Fibroblast of lung (primary cell): ENCODE measurements at regions not wholly inside any gene's neighbourhood (a gene's known extent, or its start where the extent isn't known, plus 50 kb on each side); places are given as distances from the start of the nearest gene placed in this dataset.

Experiments used
- DNase-seq, 2 donors: peaks; one replicate each; pipeline versions ENCODE4 v3.0.0 to v3.0.0-alpha.2; 2010; ENCODE audit warnings: low read depth in 2 of 2
- H2AFZ ChIP-seq: 2 replicates; pipeline ENCODE4 v1.5.1; 2012; ENCODE audit warnings: low read length, control low read depth, inconsistent platforms
- H3K27ac ChIP-seq: 2 replicates; pipeline ENCODE4 v1.5.1; 2011; ENCODE audit warnings: low read length, control low read depth; ENCODE audit not compliant: insufficient read depth
- H3K27me3 ChIP-seq: 2 replicates; pipeline ENCODE4 v1.5.1; 2011; ENCODE audit warnings: mild to moderate bottlenecking, low read length; ENCODE audit not compliant: control insufficient read depth, insufficient read depth
- H3K36me3 ChIP-seq: 2 replicates; pipeline ENCODE4 v1.5.1; 2011; ENCODE audit warnings: low read length; ENCODE audit not compliant: control insufficient read depth, insufficient read depth
- H3K4me1 ChIP-seq: 2 replicates; pipeline ENCODE4 v1.5.1; 2011; ENCODE audit warnings: low read length; ENCODE audit not compliant: control insufficient read depth, insufficient read depth; ENCODE audit errors: extremely low read depth
- H3K4me2 ChIP-seq: 2 replicates; pipeline ENCODE4 v1.5.1; 2011; ENCODE audit warnings: low read length, control low read depth; ENCODE audit not compliant: insufficient read depth; ENCODE audit errors: extremely low read depth
- H3K4me3 ChIP-seq, 4 experiments: fragments of 200-600 bp in 1 of 4; sonication (generic) in 1 of 4; replicated peaks in 1 of 4; 2 replicates each; pipeline ENCODE4 v1.5.1; 2011 to 2016; ENCODE audit warnings: low read length in 4 of 4, low read depth in 3 of 4, mild to moderate bottlenecking in 3 of 4, control low read depth in 2 of 4, inconsistent platforms in 1 of 4, mixed read lengths in 1 of 4; ENCODE audit not compliant: insufficient read depth in 1 of 4; ENCODE audit errors: control extremely low read depth in 1 of 4
- H3K79me2 ChIP-seq: 2 replicates; pipeline ENCODE4 v1.5.1; 2012; ENCODE audit warnings: mild to moderate bottlenecking, low read length, inconsistent platforms; ENCODE audit not compliant: control insufficient read depth, insufficient read depth
- H3K9ac ChIP-seq: 2 replicates; pipeline ENCODE4 v1.5.1; 2011; ENCODE audit warnings: mild to moderate bottlenecking, low read length, control low read depth; ENCODE audit not compliant: insufficient read depth
- H3K9me3 ChIP-seq: 2 replicates; pipeline ENCODE4 v1.5.1; 2012; ENCODE audit warnings: low read depth, low read length; ENCODE audit not compliant: control insufficient read depth, insufficient read depth
- H4K20me1 ChIP-seq: 2 replicates; pipeline ENCODE4 v1.5.1; 2011; ENCODE audit warnings: low read length; ENCODE audit not compliant: control insufficient read depth, insufficient read depth; ENCODE audit errors: extremely low read depth
- CTCF ChIP-seq, 2 donors: IDR thresholded peaks in 1 of 2; conservative IDR thresholded peaks in 1 of 2; 1 replicate in 1 of 2; 2 replicates in 1 of 2; pipeline ENCODE4 v1.5.1; 2011 to 2012; ENCODE audit warnings: low read length in 2 of 2, control low read depth in 1 of 2, inconsistent platforms in 1 of 2, low read depth in 1 of 2, mild to moderate bottlenecking in 1 of 2
- EZH2 ChIP-seq: IDR thresholded peaks from 2 replicates; pipeline ENCODE4 v1.5.1; 2012; ENCODE audit warnings: low read length, control low read depth, mild to moderate bottlenecking; ENCODE audit errors: missing control alignments

GRCh38 chr5:64015824-64016223, 53.6 kb upstream of the HTR1A start:
- TF ChIP-seq EZH2 (no peak), CTCF (conservative IDR thresholded peaks at IDR 0.05 in 1 of 2, IDR thresholded peaks at IDR 0.05 in 1 of 2; ENCODE audit: low read depth in 1 of 2, low read length in 2 of 2) (no peak)
- Histone ChIP-seq H3K27me3 (no peaks in the 10 kb centered on the region), H3K4me3 (no peak overlapping the region), H3K27ac (no peak overlapping the region), H3K9me3 (no peaks in the 10 kb centered on the region), H3K36me3 (no peaks in the 10 kb centered on the region), H3K79me2 (no peaks in the 10 kb centered on the region), H3K4me2 (no peak overlapping the region), H4K20me1 (no peaks in the 10 kb centered on the region), H3K9ac (no peak overlapping the region), H2AFZ (no peak overlapping the region), H3K4me1 (no peaks in the 10 kb centered on the region)
- DNase-seq, result no peak
